IPS-20b (cell line): ENCODE measurements at regions not wholly inside any gene's neighbourhood (a gene's known extent, or its start where the extent isn't known, plus 50 kb on each side); places are given as distances from the start of the nearest gene placed in this dataset.

Experiments
- H3K27ac ChIP-seq: one replicate; pipeline ENCODE4 v1.5.1; 2013; ENCODE audit warnings: low read length
- H3K27me3 ChIP-seq: 2 replicates; pipeline ENCODE4 v1.6.1; 2013; ENCODE audit warnings: mild to moderate bottlenecking, low read length, inconsistent platforms; ENCODE audit not compliant: insufficient read depth
- H3K36me3 ChIP-seq: 2 replicates; pipeline ENCODE4 v1.6.1; 2013; ENCODE audit warnings: low read depth, mild to moderate bottlenecking, inconsistent platforms, low read length, moderate library complexity; ENCODE audit not compliant: insufficient read depth
- H3K4me1 ChIP-seq: 2 replicates; pipeline ENCODE4 v1.6.1; 2013; ENCODE audit warnings: mild to moderate bottlenecking, control low read depth, inconsistent platforms, low read length, moderate library complexity; ENCODE audit not compliant: insufficient read depth
- H3K4me3 ChIP-seq: 2 replicates; pipeline ENCODE4 v1.5.1; 2013; ENCODE audit warnings: mild to moderate bottlenecking, low read length, inconsistent platforms
- H3K9ac ChIP-seq: 2 replicates; pipeline ENCODE4 v1.6.1; 2013; ENCODE audit warnings: low read depth, mild to moderate bottlenecking, inconsistent platforms, low read length, moderate library complexity
- H3K9me3 ChIP-seq: 2 replicates; pipeline ENCODE4 v1.6.1; 2013; ENCODE audit warnings: mild to moderate bottlenecking, low read depth, low read length, inconsistent platforms; ENCODE audit not compliant: insufficient read depth

GRCh38 chr16:35188288-35189155, 1729.1 kb downstream of the TP53TG3F start:
- H3K27ac ChIP-seq, result no peak overlapping the region
- no peak overlapping the region for H3K4me3 ChIP-seq
- no peaks in the 10 kb centered on the region for H3K36me3 ChIP-seq
- H3K27me3 ChIP-seq, result no peaks in the 10 kb centered on the region
- H3K9me3 ChIP-seq, result peaks cover 91% of the 10 kb centered on the region
- H3K9ac ChIP-seq, result no peak overlapping the region
- H3K4me1 ChIP-seq, result no peaks in the 10 kb centered on the region

GRCh38 chr16:35192993-35193392, 1733.6 kb downstream of the TP53TG3F start:
- H3K4me1 ChIP-seq, result no peaks in the 10 kb centered on the region
- no peaks in the 10 kb centered on the region for H3K36me3 ChIP-seq
- H3K27ac ChIP-seq, result no peak overlapping the region
- no peak overlapping the region for H3K4me3 ChIP-seq
- peaks cover 90% of the 10 kb centered on the region for H3K9me3 ChIP-seq
- H3K27me3 ChIP-seq, result no peaks in the 10 kb centered on the region
- no peak overlapping the region for H3K9ac ChIP-seq

- Histone ChIP-seq H3K27ac (no peak overlapping the region), H3K9me3 (peaks cover 90% of the 10 kb centered on the region), H3K9ac (no peak overlapping the region)
Measured at GRCh38 chr16:35193956-35194355, 1734.5 kb downstream of the TP53TG3F start.

GRCh38 chr16:35194681-35195080, 1735.3 kb downstream of the TP53TG3F start:
- H3K27ac ChIP-seq, result no peak overlapping the region
- H3K4me1 ChIP-seq, result no peaks in the 10 kb centered on the region
- no peak overlapping the region for H3K4me3 ChIP-seq
- no peaks in the 10 kb centered on the region for H3K36me3 ChIP-seq
- no peak overlapping the region for H3K9ac ChIP-seq
- H3K27me3 ChIP-seq, result no peaks in the 10 kb centered on the region
- peaks cover 91% of the 10 kb centered on the region for H3K9me3 ChIP-seq

More at GRCh38 chr16:35193956-35194355, 1734.5 kb downstream of the TP53TG3F start:
- no peaks in the 10 kb centered on the region for H3K4me1 ChIP-seq
- no peaks in the 10 kb centered on the region for H3K36me3 ChIP-seq
- H3K4me3 ChIP-seq, result no peak overlapping the region
- no peaks in the 10 kb centered on the region for H3K27me3 ChIP-seq

- Histone ChIP-seq H3K27me3 (no peaks in the 10 kb centered on the region), H3K36me3 (no peaks in the 10 kb centered on the region), H3K27ac (no peak overlapping the region), H3K4me3 (no peak overlapping the region), H3K9me3 (peaks cover 91% of the 10 kb centered on the region), H3K9ac (no peak overlapping the region), H3K4me1 (no peaks in the 10 kb centered on the region)
Measured at GRCh38 chr16:35195173-35195863, 1735.9 kb downstream of the TP53TG3F start.

GRCh38 chr16:35195864-35196216, 1736.4 kb downstream of the TP53TG3F start:
- Histone ChIP-seq H3K4me1 (no peaks in the 10 kb centered on the region), H3K9me3 (peaks cover 92% of the 10 kb centered on the region), H3K9ac (no peak overlapping the region), H3K27ac (no peak overlapping the region), H3K27me3 (no peaks in the 10 kb centered on the region), H3K36me3 (no peaks in the 10 kb centered on the region), H3K4me3 (no peak overlapping the region)

- Histone ChIP-seq H3K36me3 (no peaks in the 10 kb centered on the region), H3K27me3 (no peaks in the 10 kb centered on the region), H3K4me3 (no peak overlapping the region), H3K27ac (no peak overlapping the region), H3K9me3 (peaks cover 92% of the 10 kb centered on the region), H3K4me1 (no peaks in the 10 kb centered on the region), H3K9ac (no peak overlapping the region)
Measured at GRCh38 chr16:35196313-35196712, 1736.9 kb downstream of the TP53TG3F start.

GRCh38 chr16:35197656-35198055, 1738.2 kb downstream of the TP53TG3F start:
- Histone ChIP-seq H3K9ac (no peak overlapping the region), H3K4me1 (no peaks in the 10 kb centered on the region), H3K27me3 (no peaks in the 10 kb centered on the region), H3K36me3 (no peaks in the 10 kb centered on the region), H3K4me3 (no peak overlapping the region), H3K27ac (no peak overlapping the region), H3K9me3 (peaks cover 96% of the 10 kb centered on the region)

- no peak overlapping the region for H3K4me3 ChIP-seq
- H3K27ac ChIP-seq, result no peak overlapping the region
- peaks cover 96% of the 10 kb centered on the region for H3K9me3 ChIP-seq
- no peaks in the 10 kb centered on the region for H3K36me3 ChIP-seq
- no peak overlapping the region for H3K9ac ChIP-seq
- no peaks in the 10 kb centered on the region for H3K27me3 ChIP-seq
- H3K4me1 ChIP-seq, result no peaks in the 10 kb centered on the region
Measured at GRCh38 chr16:35198223-35199199, 1739.1 kb downstream of the TP53TG3F start.

GRCh38 chr16:35200662-35201061, 1741.2 kb downstream of the TP53TG3F start:
- H3K9me3 ChIP-seq, result peaks cover 92% of the 10 kb centered on the region
- H3K27me3 ChIP-seq, result no peaks in the 10 kb centered on the region
- no peak overlapping the region for H3K4me3 ChIP-seq
- no peak overlapping the region for H3K27ac ChIP-seq
- H3K36me3 ChIP-seq, result no peaks in the 10 kb centered on the region
- no peak overlapping the region for H3K9ac ChIP-seq
- no peaks in the 10 kb centered on the region for H3K4me1 ChIP-seq

GRCh38 chr16:35201151-35201550, 1741.7 kb downstream of the TP53TG3F start:
- Histone ChIP-seq H3K4me1 (no peaks in the 10 kb centered on the region), H3K36me3 (no peaks in the 10 kb centered on the region), H3K27ac (no peak overlapping the region), H3K27me3 (no peaks in the 10 kb centered on the region), H3K9me3 (peaks cover 92% of the 10 kb centered on the region), H3K4me3 (no peak overlapping the region), H3K9ac (no peak overlapping the region)
